ENCODE measurements at regions not wholly inside any gene's neighbourhood (a gene's known extent, or its start where the extent isn't known, plus 50 kb on each side); places are given as distances from the start of the nearest gene placed in this dataset.

DNA sequence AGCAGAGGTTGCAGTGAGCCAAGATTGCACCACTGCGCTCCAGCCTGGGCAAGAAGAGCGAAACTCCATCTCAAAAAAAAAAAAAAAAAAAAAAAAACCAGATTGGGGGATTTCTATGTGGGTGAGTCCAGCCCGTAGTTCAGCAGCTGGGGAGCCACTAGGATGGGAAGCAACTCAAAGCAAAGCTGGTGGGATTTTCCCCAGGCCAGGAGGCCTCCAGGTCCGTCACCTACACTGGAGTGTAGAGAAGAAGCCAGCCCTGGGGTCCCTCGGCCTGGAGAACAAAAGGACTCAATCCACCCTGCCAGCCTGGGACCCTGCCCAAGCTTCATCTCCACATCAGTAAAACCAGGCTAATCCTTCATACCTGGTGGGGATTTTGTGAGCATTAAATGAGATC, 121.3 kb upstream of the CACNA1A start:
- TF ChIP-seq NRF1 (IDR thresholded peaks at IDR 0.05; ENCODE audit: low read depth, low read length) (no peak), POLR2AphosphoS5 (IDR thresholded peaks at IDR 0.05; ENCODE audit: low read depth, low read length) (no peak), RCOR1 (IDR thresholded peaks at IDR 0.05; ENCODE audit: low read length) (no peak), ZBTB33 (IDR thresholded peaks at IDR 0.05; ENCODE audit: borderline replicate concordance, low read depth) (no peak), GATA2 (CRISPR knock-in tag; IDR thresholded peaks at IDR 0.05) (no peak)
- TF ChIP-seq, protein P1, sequence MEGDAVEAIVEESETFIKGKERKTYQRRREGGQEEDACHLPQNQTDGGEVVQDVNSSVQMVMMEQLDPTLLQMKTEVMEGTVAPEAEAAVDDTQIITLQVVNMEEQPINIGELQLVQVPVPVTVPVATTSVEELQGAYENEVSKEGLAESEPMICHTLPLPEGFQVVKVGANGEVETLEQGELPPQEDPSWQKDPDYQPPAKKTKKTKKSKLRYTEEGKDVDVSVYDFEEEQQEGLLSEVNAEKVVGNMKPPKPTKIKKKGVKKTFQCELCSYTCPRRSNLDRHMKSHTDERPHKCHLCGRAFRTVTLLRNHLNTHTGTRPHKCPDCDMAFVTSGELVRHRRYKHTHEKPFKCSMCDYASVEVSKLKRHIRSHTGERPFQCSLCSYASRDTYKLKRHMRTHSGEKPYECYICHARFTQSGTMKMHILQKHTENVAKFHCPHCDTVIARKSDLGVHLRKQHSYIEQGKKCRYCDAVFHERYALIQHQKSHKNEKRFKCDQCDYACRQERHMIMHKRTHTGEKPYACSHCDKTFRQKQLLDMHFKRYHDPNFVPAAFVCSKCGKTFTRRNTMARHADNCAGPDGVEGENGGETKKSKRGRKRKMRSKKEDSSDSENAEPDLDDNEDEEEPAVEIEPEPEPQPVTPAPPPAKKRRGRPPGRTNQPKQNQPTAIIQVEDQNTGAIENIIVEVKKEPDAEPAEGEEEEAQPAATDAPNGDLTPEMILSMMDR (IDR thresholded peaks at IDR 0.05), result no peak
- TF ChIP-seq, protein P2, sequence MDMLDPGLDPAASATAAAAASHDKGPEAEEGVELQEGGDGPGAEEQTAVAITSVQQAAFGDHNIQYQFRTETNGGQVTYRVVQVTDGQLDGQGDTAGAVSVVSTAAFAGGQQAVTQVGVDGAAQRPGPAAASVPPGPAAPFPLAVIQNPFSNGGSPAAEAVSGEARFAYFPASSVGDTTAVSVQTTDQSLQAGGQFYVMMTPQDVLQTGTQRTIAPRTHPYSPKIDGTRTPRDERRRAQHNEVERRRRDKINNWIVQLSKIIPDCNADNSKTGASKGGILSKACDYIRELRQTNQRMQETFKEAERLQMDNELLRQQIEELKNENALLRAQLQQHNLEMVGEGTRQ (IDR thresholded peaks at IDR 0.05; ENCODE audit: borderline replicate concordance, low read depth, low read length), result no peak
- TF ChIP-seq, protein P3, sequence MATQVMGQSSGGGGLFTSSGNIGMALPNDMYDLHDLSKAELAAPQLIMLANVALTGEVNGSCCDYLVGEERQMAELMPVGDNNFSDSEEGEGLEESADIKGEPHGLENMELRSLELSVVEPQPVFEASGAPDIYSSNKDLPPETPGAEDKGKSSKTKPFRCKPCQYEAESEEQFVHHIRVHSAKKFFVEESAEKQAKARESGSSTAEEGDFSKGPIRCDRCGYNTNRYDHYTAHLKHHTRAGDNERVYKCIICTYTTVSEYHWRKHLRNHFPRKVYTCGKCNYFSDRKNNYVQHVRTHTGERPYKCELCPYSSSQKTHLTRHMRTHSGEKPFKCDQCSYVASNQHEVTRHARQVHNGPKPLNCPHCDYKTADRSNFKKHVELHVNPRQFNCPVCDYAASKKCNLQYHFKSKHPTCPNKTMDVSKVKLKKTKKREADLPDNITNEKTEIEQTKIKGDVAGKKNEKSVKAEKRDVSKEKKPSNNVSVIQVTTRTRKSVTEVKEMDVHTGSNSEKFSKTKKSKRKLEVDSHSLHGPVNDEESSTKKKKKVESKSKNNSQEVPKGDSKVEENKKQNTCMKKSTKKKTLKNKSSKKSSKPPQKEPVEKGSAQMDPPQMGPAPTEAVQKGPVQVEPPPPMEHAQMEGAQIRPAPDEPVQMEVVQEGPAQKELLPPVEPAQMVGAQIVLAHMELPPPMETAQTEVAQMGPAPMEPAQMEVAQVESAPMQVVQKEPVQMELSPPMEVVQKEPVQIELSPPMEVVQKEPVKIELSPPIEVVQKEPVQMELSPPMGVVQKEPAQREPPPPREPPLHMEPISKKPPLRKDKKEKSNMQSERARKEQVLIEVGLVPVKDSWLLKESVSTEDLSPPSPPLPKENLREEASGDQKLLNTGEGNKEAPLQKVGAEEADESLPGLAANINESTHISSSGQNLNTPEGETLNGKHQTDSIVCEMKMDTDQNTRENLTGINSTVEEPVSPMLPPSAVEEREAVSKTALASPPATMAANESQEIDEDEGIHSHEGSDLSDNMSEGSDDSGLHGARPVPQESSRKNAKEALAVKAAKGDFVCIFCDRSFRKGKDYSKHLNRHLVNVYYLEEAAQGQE (IDR thresholded peaks at IDR 0.05; ENCODE audit: low read depth, low read length), result no peak

Data from SK-N-SH (cell line).